Endothelial cell (in vitro differentiated cells): ENCODE measurements at regions not wholly inside any gene's neighbourhood (a gene's known extent, or its start where the extent isn't known, plus 50 kb on each side); places are given as distances from the start of the nearest gene placed in this dataset.

Experiments used
- DNase-seq: peaks from one replicate; pipeline ENCODE4 v3.0.0; 2021; ENCODE audit warnings: low spot score
- H3K27ac Mint-ChIP-seq: one replicate; pipeline ENCODE4 v1.8.0; 2021; ENCODE audit warnings: mixed read lengths, inconsistent platforms; ENCODE audit not compliant: unreplicated experiment
- H3K27me3 Mint-ChIP-seq: one replicate; pipeline ENCODE4 v1.8.0; 2021; ENCODE audit warnings: mild to moderate bottlenecking, moderate library complexity, mixed read lengths, inconsistent platforms; ENCODE audit not compliant: unreplicated experiment
- H3K36me3 Mint-ChIP-seq: one replicate; pipeline ENCODE4 v1.8.0; 2021; ENCODE audit warnings: mild to moderate bottlenecking, low read depth, mixed read lengths, inconsistent platforms; ENCODE audit not compliant: unreplicated experiment
- H3K4me1 Mint-ChIP-seq: one replicate; pipeline ENCODE4 v1.8.0; 2021; ENCODE audit warnings: mild to moderate bottlenecking, mixed read lengths, inconsistent platforms; ENCODE audit not compliant: unreplicated experiment
- H3K4me3 Mint-ChIP-seq: one replicate; pipeline ENCODE4 v1.8.0; 2021; ENCODE audit warnings: mild to moderate bottlenecking, mixed read lengths, inconsistent platforms; ENCODE audit not compliant: unreplicated experiment
- H3K9me3 Mint-ChIP-seq: one replicate; pipeline ENCODE4 v1.8.0; 2021; ENCODE audit warnings: mixed read lengths, inconsistent platforms; ENCODE audit not compliant: unreplicated experiment
- TF ChIP-seq, protein P1 (sequence below): fragments of 200-600 bp; sonication (generic); IDR thresholded peaks from one replicate; pipeline ENCODE4 v1.5.0; 2021; ENCODE audit warnings: antibody characterized with exemption; ENCODE audit not compliant: unreplicated experiment

GRCh38 chr3:84893211-84893610 lies 65.6 kb upstream of the CADM2 start:
- Mint-ChIP-seq H3K27me3 (no peaks in the 10 kb centered on the region), H3K27ac (no peak overlapping the region), H3K9me3 (no peaks in the 10 kb centered on the region), H3K4me3 (no peak overlapping the region), H3K4me1 (no peaks in the 10 kb centered on the region), H3K36me3 (no peaks in the 10 kb centered on the region)
- TF ChIP-seq, protein P1, sequence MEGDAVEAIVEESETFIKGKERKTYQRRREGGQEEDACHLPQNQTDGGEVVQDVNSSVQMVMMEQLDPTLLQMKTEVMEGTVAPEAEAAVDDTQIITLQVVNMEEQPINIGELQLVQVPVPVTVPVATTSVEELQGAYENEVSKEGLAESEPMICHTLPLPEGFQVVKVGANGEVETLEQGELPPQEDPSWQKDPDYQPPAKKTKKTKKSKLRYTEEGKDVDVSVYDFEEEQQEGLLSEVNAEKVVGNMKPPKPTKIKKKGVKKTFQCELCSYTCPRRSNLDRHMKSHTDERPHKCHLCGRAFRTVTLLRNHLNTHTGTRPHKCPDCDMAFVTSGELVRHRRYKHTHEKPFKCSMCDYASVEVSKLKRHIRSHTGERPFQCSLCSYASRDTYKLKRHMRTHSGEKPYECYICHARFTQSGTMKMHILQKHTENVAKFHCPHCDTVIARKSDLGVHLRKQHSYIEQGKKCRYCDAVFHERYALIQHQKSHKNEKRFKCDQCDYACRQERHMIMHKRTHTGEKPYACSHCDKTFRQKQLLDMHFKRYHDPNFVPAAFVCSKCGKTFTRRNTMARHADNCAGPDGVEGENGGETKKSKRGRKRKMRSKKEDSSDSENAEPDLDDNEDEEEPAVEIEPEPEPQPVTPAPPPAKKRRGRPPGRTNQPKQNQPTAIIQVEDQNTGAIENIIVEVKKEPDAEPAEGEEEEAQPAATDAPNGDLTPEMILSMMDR: no peak
- no peak for DNase-seq

- TF ChIP-seq, protein P1: no peak
- Mint-ChIP-seq H3K27me3 (no peaks in the 10 kb centered on the region), H3K36me3 (peaks cover 4% of the 10 kb centered on the region), H3K27ac (no peak overlapping the region), H3K9me3 (peaks cover 4% of the 10 kb centered on the region), H3K4me3 (no peak overlapping the region), H3K4me1 (no peaks in the 10 kb centered on the region)
- DNase-seq: no peak
These were observed 54.6 kb upstream of the CADM2 start for GRCh38 chr3:84904212-84904611.

DNA sequence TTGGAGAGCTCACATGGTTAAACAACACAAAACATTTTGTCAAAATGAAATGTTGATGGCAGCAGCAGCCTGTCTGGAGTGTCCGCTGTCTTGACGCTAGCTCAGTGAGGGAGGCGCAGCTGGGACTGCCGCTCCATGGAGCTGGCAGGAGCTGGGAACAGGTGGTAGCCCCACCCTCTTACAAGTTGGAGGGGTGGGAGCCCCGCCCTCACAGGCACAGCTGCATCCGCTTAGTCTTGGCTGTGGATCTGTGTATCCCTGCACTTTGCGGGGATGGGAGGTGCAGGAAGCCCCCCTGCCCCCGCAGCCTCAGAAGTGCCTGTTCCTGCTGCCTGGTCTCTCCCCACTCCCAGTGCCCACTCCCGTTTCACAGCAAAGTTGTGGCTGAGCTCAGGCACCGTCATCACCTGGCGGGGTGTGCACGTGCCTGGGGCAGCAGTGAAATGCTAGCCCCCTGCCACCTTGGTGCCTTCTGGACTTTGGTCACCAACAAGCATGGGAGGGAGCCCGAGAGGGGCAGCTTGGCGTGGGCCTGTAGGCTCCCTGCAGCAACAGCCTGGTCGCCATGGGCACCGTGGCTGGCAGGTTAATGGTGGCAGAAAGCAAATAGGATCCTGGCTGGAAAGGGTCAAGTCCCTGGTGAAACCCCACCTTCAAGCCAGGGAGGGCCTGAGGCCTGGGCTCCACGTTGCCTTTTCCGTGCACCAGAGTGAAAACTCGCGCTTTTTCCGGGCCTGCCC lies 53.8 kb upstream of the CADM2 start:
- Mint-ChIP-seq H3K4me1 (no peaks in the 10 kb centered on the region), H3K36me3 (peaks cover 4% of the 10 kb centered on the region), H3K4me3 (no peak overlapping the region), H3K27me3 (no peaks in the 10 kb centered on the region), H3K27ac (no peak overlapping the region), H3K9me3 (peaks cover 4% of the 10 kb centered on the region)
- DNase-seq: peak; percentile 4
- TF ChIP-seq, protein P1: no peak

DNA sequence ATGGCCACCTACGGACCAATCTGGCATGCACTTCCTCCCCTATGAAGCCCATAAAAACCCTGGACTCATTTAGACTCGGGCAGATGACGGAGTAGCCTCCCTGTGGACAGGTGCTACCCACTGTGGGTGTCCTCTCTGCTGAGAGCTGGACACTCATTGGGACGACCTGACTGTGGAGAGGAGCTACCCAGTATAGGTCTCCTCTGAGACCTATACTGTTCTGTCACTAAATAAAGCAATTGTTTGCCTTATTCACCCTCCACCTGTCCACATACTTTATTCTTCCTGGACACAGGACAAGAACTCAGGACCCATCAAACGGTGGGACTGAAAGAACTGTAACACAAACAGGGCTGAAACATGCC lies 53.3 kb upstream of the CADM2 start:
- H3K36me3 Mint-ChIP-seq: peaks cover 4% of the 10 kb centered on the region
- TF ChIP-seq, protein P1: no peak
- H3K27me3 Mint-ChIP-seq: no peaks in the 10 kb centered on the region
- H3K9me3 Mint-ChIP-seq: peaks cover 4% of the 10 kb centered on the region
- H3K4me1 Mint-ChIP-seq: no peaks in the 10 kb centered on the region
- no peak overlapping the region for H3K27ac Mint-ChIP-seq
- no peak overlapping the region for H3K4me3 Mint-ChIP-seq
- DNase-seq: no peak

DNA sequence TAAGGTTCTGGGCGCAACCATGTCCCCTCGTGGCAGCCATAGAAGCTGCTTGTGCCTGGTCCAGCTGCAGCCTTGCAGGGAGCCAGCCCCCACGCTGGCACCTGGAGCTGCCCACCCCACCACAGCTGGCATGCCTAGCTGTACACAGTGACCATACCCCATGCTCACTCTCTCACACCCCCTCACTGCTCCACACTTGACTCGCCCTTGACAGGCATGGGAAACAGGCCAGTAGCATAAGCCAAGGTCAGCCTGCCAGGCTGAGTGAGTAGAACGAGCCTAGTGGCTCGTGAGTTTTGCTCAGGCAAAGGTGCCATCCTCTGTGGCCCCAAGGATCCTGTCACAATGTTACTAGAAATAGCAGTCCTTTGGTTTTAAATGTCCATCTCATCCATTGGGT lies 52.7 kb upstream of the CADM2 start:
- peaks cover 4% of the 10 kb centered on the region for H3K9me3 Mint-ChIP-seq
- peaks cover 4% of the 10 kb centered on the region for H3K36me3 Mint-ChIP-seq
- no peaks in the 10 kb centered on the region for H3K27me3 Mint-ChIP-seq
- H3K27ac Mint-ChIP-seq: no peak overlapping the region
- H3K4me1 Mint-ChIP-seq: no peaks in the 10 kb centered on the region
- no peak for DNase-seq
- H3K4me3 Mint-ChIP-seq: no peak overlapping the region
- TF ChIP-seq, protein P1: no peak
